ENCODE measurements at regions not wholly inside any gene's neighbourhood (a gene's known extent, or its start where the extent isn't known, plus 50 kb on each side); places are given as distances from the start of the nearest gene placed in this dataset.

- Histone ChIP-seq H3K27me3 (no peaks in the 10 kb centered on the region), H3K4me3 (no peak overlapping the region), H3K9me3 (no peaks in the 10 kb centered on the region), H3K4me1 (no peaks in the 10 kb centered on the region), H3K27ac (no peak overlapping the region), H3K36me3 (no peaks in the 10 kb centered on the region)
- DNase-seq (no peak), ATAC-seq (peak; percentile 63 to 99 (median 81))
- WGBS (ENCODE audit: insufficient coverage, low coverage, low lambda C conversion rate, missing lambda C conversion rate), result 21% methylated on average over 4 of the region's 4 CpGs
- no peak for TF ChIP-seq CTCF (IDR thresholded peaks at IDR 0.05)
- TF ChIP-seq POLR2A (IDR thresholded peaks at IDR 0.05), result no peak
- intact Hi-C loops (cut with DNase I), result no loop called here
These were observed 58.7 kb upstream of the NFIB start for GRCh38 chr9:14372437-14373335.

GRCh38 chr9:14369011-14369410, 55.1 kb upstream of the NFIB start:
- 45% methylated on average over 6 of the region's 6 CpGs for WGBS (ENCODE audit: insufficient coverage, low coverage, low lambda C conversion rate, missing lambda C conversion rate)
- intact Hi-C loops (cut with DNase I), result no loop called here

GRCh38 chr9:14366076-14366475, 52.1 kb upstream of the NFIB start:
- TF ChIP-seq CTCF (IDR thresholded peaks at IDR 0.05), result no peak
- TF ChIP-seq POLR2A (IDR thresholded peaks at IDR 0.05), result no peak
- ATAC-seq (no peak), DNase-seq (no peak)
- intact Hi-C loops (cut with DNase I), result no loop called here
- no peaks in the 10 kb centered on the region for H3K4me1 ChIP-seq
- no peaks in the 10 kb centered on the region for H3K9me3 ChIP-seq
- no peaks in the 10 kb centered on the region for H3K36me3 ChIP-seq
- 62% methylated on average over 10 of the region's 10 CpGs for WGBS (ENCODE audit: insufficient coverage, low coverage, low lambda C conversion rate, missing lambda C conversion rate)
- H3K4me3 ChIP-seq, result no peak overlapping the region
- no peaks in the 10 kb centered on the region for H3K27me3 ChIP-seq
- no peak overlapping the region for H3K27ac ChIP-seq

More at GRCh38 chr9:14369011-14369410, 55.1 kb upstream of the NFIB start:
- peak in 2 of 4 donors; percentile 23 to 29 for ATAC-seq
- H3K4me1 ChIP-seq, result no peaks in the 10 kb centered on the region
- no peak for DNase-seq
- H3K4me3 ChIP-seq, result no peak overlapping the region
- no peaks in the 10 kb centered on the region for H3K9me3 ChIP-seq
- TF ChIP-seq CTCF (IDR thresholded peaks at IDR 0.05) (no peak), POLR2A (IDR thresholded peaks at IDR 0.05) (no peak)
- H3K36me3 ChIP-seq, result no peaks in the 10 kb centered on the region
- H3K27ac ChIP-seq, result no peak overlapping the region
- H3K27me3 ChIP-seq, result no peaks in the 10 kb centered on the region

- no peak for TF ChIP-seq CTCF (IDR thresholded peaks at IDR 0.05)
- TF ChIP-seq POLR2A (IDR thresholded peaks at IDR 0.05), result no peak
- no peak for DNase-seq
- Histone ChIP-seq H3K4me1 (no peaks in the 10 kb centered on the region), H3K9me3 (no peaks in the 10 kb centered on the region), H3K27ac (no peak overlapping the region), H3K4me3 (no peak overlapping the region), H3K27me3 (no peaks in the 10 kb centered on the region), H3K36me3 (no peaks in the 10 kb centered on the region)
- no peak for ATAC-seq
- 81% methylated on average over 3 of the region's 3 CpGs for WGBS (ENCODE audit: insufficient coverage, low coverage, low lambda C conversion rate, missing lambda C conversion rate)
- intact Hi-C loops (cut with DNase I), result no loop called here
These were observed 51.7 kb upstream of the NFIB start for GRCh38 chr9:14365670-14366069.

Small RNAs in the stretch of these regions (small RNA-seq; reads per million reads assigned to genes)
- gene AL159169.1, result 0 reads per million in 2 experiments
